ENCODE measurements at regions not wholly inside any gene's neighbourhood (a gene's known extent, or its start where the extent isn't known, plus 50 kb on each side); places are given as distances from the start of the nearest gene placed in this dataset.
"Not testable (repeated sequence)": the region's sequence is repeated elsewhere in the genome, so short reads cannot be mapped to it uniquely, and the experiment has no call there.

- DNase-seq (ENCODE audit: low spot score): peak; percentile 73
Observed at GRCh38 chr15:67945951-67946700, 106.3 kb upstream of the RNU6-1 start.

DNA sequence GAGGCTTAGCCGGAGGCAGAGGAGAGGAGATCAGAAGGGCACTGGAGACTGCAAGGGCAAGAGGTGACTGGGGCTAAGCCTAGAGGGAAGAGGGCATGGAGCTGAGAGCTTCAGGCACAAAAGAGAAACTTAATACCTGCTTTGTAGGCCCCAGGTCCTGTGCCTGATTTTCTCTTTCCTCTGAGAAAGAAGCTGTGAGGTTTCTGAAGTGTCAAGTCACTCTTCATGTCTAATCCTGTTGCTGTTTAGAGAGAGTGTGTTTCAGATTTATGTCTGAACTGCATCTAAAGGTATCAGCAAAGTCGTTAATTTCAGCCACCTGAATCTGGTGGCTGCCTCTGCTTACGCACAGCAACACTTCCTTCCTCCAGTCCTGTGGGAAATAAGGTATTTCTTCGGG lies 106.9 kb upstream of the RNU6-1 start:
- DNase-seq (ENCODE audit: low spot score): no peak

GRCh38 chr15:67947254-67948039 lies 106.7 kb upstream of the PIAS1 start:
- DNase-seq (ENCODE audit: low spot score): no peak

- no peak for DNase-seq (ENCODE audit: low spot score)
Observed at GRCh38 chr15:67948215-67948614, 105.9 kb upstream of the PIAS1 start.

- DNase-seq (ENCODE audit: low spot score): not testable (repeated sequence)
Observed at GRCh38 chr15:67951187-67951586, 102.9 kb upstream of the PIAS1 start.

GRCh38 chr15:67953299-67953698 lies 100.8 kb upstream of the PIAS1 start:
- no peak for DNase-seq (ENCODE audit: low spot score)

GRCh38 chr15:67955252-67955651 lies 98.9 kb upstream of the PIAS1 start:
- no peak for DNase-seq (ENCODE audit: low spot score)

DNA sequence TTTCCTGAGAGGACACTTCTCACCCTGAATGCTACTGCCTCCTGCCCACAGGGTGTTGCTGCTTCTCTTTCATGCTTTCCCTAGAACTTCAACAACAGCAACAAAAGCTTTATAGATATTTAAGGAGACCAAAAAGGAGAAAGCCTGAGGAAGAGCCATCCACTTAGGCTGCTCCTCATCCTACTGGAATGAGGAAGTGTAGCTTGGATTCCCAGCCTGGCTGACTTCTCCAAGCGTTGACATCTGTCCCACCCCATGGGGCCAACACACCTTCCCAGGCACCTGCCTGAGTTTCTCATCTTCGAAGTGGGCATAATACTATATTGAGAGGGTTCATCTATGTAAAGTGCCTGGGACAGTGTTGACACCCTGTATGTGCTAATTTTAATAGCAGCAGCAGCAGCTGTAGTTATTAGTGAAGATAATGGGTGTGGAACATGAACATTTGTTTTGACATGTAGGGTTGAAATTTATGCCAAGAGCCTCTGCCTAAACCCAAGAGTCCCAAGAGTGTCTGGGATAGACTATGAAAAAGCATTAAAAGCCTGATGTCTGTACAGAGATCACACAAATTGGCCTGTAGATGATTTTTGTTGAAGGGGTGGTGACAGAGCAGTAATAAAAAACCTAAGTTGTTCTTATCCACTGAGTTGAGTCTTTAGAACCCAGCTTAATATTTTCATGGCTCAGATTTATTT lies 96.5 kb upstream of the PIAS1 start:
- DNase-seq (ENCODE audit: low spot score): no peak

GRCh38 chr15:67967871-67968431 lies 86.2 kb upstream of the PIAS1 start:
- DNase-seq (ENCODE audit: low spot score): peak; percentile 62

DNA sequence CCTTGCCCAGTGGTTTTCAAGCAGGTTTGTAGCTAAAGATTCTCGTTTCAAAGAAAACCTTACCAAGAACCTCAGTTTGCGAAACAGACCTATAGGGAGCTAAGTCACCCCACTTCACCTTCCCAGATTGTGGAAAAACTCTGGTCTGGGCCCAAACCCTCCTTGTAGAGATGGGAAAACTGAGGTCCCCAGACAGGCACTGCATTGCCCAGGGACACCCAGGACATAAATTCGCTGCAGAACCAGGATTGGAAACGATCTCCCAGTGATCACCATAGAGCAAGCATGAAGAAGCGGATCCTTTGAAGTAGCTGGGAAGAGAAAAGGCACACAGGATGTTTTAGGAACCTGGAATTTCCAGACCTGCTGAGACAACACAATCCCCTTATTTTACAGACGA lies 85.6 kb upstream of the PIAS1 start:
- no peak for DNase-seq (ENCODE audit: low spot score)

- DNase-seq (ENCODE audit: low spot score): no peak
Observed at GRCh38 chr15:67968966-67969365, 85.1 kb upstream of the PIAS1 start.

GRCh38 chr15:67969892-67970291 lies 84.2 kb upstream of the PIAS1 start:
- no peak for DNase-seq (ENCODE audit: low spot score)

DNA sequence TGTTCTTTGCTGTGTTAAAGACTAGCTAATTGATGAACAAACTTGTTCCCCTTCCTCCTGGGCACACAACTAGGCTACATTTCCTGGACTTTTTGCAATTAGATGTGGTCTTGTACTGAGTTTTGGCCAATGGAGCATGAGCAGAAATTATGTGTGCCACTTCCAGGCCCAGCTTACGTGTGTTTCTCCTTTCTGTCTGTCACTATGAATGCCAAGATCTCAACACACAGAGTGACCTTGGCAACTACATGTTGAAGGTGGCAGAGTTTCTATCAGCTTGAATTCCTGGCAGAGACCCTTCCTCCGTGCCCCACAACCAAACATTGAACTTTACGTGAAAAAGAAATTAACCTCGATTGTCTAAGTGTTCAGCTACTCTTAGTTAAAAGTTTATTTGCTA lies 81.7 kb upstream of the PIAS1 start:
- no peak for DNase-seq (ENCODE audit: low spot score)

DNA sequence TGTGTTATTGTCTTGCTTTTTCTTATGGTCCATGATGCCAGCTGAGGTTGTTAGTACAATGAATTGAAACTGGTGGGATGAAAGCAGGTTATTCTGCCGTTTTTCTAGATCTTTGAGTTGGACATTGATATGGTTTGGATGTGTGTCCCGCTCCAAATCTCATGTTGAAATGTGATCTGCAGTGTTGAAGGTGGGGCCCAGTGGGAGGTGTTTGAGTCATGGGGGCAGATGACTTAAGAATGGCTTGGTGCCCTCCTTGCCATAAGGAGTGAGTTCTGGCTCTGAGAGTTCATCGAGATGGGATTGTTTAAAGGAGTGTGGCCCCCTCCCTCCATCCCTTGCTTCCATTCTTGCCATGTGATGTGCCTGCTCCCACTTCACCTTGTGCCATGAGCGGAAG lies 80.3 kb upstream of the PIAS1 start:
- DNase-seq (ENCODE audit: low spot score): no peak

- DNase-seq (ENCODE audit: low spot score): no peak
Observed at GRCh38 chr15:67976506-67977073, 77.5 kb upstream of the PIAS1 start.

DNA sequence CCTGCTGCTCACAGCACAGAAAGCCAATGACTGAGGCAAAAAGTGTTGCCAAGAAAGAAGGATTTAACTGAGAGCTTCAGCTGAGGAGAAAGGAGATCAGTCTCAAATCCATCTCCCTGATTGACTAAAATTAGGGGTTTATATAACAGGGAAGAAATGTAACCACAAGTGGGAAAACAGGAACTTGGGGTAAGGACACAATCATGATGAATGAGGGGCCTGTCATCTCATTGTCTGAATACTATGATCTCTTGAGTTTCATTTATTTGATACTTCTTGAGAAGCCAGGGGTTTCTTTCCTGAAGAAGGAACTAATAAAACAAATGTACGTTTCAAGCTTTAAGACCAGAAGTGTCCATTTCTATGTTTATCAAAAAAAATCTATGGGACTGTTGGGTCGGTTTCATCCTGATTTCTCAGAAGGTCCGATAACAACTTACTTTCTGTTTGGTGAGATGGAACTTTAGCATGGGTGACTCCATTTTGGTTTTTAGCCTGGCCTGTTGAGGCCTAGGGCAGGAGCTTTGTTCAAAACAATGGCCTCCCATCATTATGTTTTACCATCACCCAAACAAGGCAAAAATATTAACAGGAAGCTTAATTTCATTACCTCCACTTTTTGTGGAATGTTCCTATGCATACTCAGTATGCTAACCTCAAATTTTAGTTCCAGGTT lies 76.6 kb upstream of the PIAS1 start:
- no peak for DNase-seq (ENCODE audit: low spot score)

GRCh38 chr15:67979281-67979680 lies 74.8 kb upstream of the PIAS1 start:
- DNase-seq (ENCODE audit: low spot score): no peak

- DNase-seq (ENCODE audit: low spot score): no peak
Observed at GRCh38 chr15:67980171-67980570, 73.9 kb upstream of the PIAS1 start.

DNA sequence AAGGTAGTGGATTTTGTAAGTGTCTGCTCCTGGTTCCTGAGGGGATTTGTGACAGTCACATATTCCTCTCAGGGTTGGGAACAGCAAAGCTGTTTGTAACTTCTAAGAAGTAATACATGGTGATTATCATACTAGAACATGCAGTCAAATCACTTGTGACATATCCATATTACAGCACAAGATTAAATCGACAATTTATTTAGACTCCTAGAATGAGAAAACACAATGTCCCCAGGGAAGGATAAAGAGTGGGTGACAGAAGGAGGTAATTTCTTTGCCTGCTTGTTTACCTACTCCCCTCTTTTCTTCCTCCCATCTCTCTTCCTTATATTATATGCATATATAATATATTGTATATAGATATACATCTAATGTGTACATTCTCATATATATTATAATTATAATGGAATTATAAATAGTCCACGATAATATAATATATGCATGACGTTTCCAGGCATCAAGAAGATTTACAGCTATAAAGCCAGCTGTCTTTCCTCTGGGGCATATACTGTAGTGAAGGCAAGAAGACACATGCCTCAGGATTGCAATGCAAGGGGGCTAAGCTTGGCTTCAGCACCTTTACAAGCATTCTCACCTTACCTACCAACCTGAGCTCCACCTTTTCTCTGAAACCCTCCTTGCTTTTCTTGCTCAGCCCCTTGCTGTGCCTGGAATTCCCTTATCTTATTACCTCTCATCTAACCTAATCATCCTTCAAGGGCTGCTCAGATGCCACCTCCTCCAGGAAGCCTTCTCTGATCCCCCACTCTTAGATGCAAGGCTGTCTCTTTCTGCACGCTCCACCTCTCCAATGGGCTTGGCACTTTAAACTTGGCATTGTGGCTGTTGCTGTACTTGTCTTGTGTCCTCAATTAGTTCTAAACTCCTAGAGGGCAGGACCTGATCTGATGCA lies 73.1 kb upstream of the PIAS1 start:
- DNase-seq (ENCODE audit: low spot score): no peak

DNA sequence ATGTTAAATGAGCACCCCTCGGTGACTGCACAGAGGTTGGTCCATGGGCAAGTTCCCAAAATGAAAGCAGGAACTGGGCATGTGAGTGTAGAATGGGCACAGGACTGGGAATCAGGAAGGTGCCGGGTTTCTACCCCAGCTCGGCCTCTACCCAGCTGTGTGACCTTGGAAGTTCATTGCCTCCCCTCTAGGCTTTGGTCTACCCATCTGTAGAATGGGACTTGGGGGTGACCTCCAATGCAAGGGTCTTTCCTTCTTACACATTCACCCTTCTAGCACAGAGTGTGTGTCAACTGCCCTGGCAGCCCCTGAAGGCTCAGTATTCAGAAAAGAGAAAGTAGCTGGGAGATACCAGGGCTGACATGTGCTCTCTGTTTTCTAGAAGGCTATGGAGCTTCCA lies 72.3 kb upstream of the PIAS1 start:
- no peak for DNase-seq (ENCODE audit: low spot score)

GRCh38 chr15:67991706-67992105 lies 62.4 kb upstream of the PIAS1 start:
- no peak for DNase-seq (ENCODE audit: low spot score)
